H1 (cell line): ENCODE measurements at regions not wholly inside any gene's neighbourhood (a gene's known extent, or its start where the extent isn't known, plus 50 kb on each side); places are given as distances from the start of the nearest gene placed in this dataset.

Experiments
- CTCF ChIA-PET: fragments of 300-600 bp; sonication (Branson Sonifier 250); formaldehyde crosslinking; loops from one replicate; lab custom pipeline; 2021; ENCODE audit not compliant: partially characterized antibody; lab: Charles Lee
- POLR2A ChIA-PET: fragments of 300-600 bp; sonication (Branson Sonifier 250); formaldehyde crosslinking; loops from one replicate; lab custom pipeline; 2021; ENCODE audit warnings: inconsistent platforms; ENCODE audit not compliant: partially characterized antibody; lab: Charles Lee
- DNase-seq, 2 experiments: peaks; one replicate each; pipeline versions ENCODE4 v3.0.0 to v3.0.0-alpha.2; 2010 to 2022; ENCODE audit warnings: low spot score in 2 of 2, low read depth in 1 of 2, mixed read lengths in 1 of 2
- FAIRE-seq: peaks from 2 replicates; lab custom pipeline; 2011; peaks lifted over from hg19 to GRCh38; lab: Jason Lieb, UNC
- H2AFZ ChIP-seq: 2 replicates; pipeline ENCODE4 v1.8.1; 2012; ENCODE audit warnings: low read length, inconsistent platforms
- H2AK5ac ChIP-seq: 2 replicates; pipeline ENCODE4 v1.6.1; 2013; ENCODE audit warnings: low read depth, low read length
- H2BK120ac ChIP-seq: replicated peaks from 2 replicates; pipeline ENCODE3; 2013; ENCODE audit warnings: low read depth, low read length, inconsistent platforms
- H2BK12ac ChIP-seq: 2 replicates; pipeline ENCODE4 v1.6.1; 2013; ENCODE audit warnings: low read depth, low read length
- H2BK15ac ChIP-seq: 2 replicates; pipeline ENCODE4 v1.6.1; 2013; ENCODE audit warnings: low read length
- H2BK20ac ChIP-seq: 2 replicates; pipeline ENCODE4 v1.6.1; 2013; ENCODE audit warnings: low read length
- H2BK5ac ChIP-seq: 2 replicates; pipeline ENCODE4 v1.6.1; 2013; ENCODE audit warnings: low read depth, low read length
- H3K14ac ChIP-seq: 2 replicates; pipeline ENCODE4 v1.6.1; 2013; ENCODE audit warnings: inconsistent platforms; ENCODE audit not compliant: insufficient read length
- H3K18ac ChIP-seq: 2 replicates; pipeline ENCODE4 v1.6.1; 2013; ENCODE audit warnings: low read length; ENCODE audit errors: extremely low read depth
- H3K23ac ChIP-seq: 2 replicates; pipeline ENCODE4 v1.6.1; 2013; ENCODE audit warnings: inconsistent platforms; ENCODE audit not compliant: insufficient read length
- H3K23me2 ChIP-seq: 2 replicates; pipeline ENCODE4 v1.6.1; 2013; ENCODE audit warnings: low read depth, low read length
- H3K27ac ChIP-seq: 2 replicates; pipeline ENCODE4 v1.6.1; 2011; ENCODE audit warnings: low read depth, low read length, inconsistent platforms
- H3K27me3 ChIP-seq, 4 experiments: replicated peaks in 1 of 4; 1 replicate in 1 of 4; 2 replicates in 3 of 4; pipeline versions ENCODE4 v1.6.1 to v1.8.1; 2011 to 2013; ENCODE audit warnings: low read length in 3 of 4, mild to moderate bottlenecking in 3 of 4, inconsistent platforms in 2 of 4, mixed read lengths in 2 of 4, moderate library complexity in 1 of 4; ENCODE audit not compliant: control insufficient read depth in 3 of 4, insufficient read depth in 3 of 4; ENCODE audit errors: extremely low read depth in 1 of 4
- H3K36me3 ChIP-seq, 4 experiments: 2 replicates each; pipeline versions ENCODE4 v1.6.1 to v1.8.1; 2011 to 2013; ENCODE audit warnings: mild to moderate bottlenecking in 4 of 4, low read length in 3 of 4, moderate library complexity in 2 of 4, control low read depth in 1 of 4, inconsistent platforms in 1 of 4; ENCODE audit not compliant: insufficient read depth in 4 of 4, control insufficient read depth in 2 of 4
- H3K4ac ChIP-seq: replicated peaks from 2 replicates; pipeline ENCODE3; 2013; ENCODE audit warnings: low read length, low read depth, mixed read lengths, inconsistent platforms; ENCODE audit not compliant: insufficient read length
- H3K4me1 ChIP-seq, 4 experiments: replicated peaks in 1 of 4; 1 replicate in 1 of 4; 2 replicates in 3 of 4; pipeline versions ENCODE4 v1.6.1 to v1.8.1; 2011 to 2013; ENCODE audit warnings: low read length in 3 of 4, inconsistent platforms in 2 of 4, mixed read lengths in 1 of 4; ENCODE audit not compliant: insufficient read depth in 4 of 4, control insufficient read depth in 3 of 4
- H3K4me2 ChIP-seq, 2 experiments: 2 replicates each; pipeline versions ENCODE4 v1.6.1 to v1.8.1; 2011 to 2013; ENCODE audit warnings: low read depth in 2 of 2, low read length in 2 of 2, control low read depth in 1 of 2, inconsistent platforms in 1 of 2, mild to moderate bottlenecking in 1 of 2; ENCODE audit not compliant: insufficient read depth in 1 of 2
- H3K4me3 ChIP-seq, 4 experiments: fragments of 200-600, 300-600 bp in 1 of 4; sonication (generic), shearing (Covaris generic), sonication (Bioruptor Twin) in 1 of 4; 2 replicates each; pipeline versions ENCODE4 v1.5.1 to v1.8.1; 2011 to 2016; ENCODE audit warnings: low read length in 4 of 4, low read depth in 3 of 4, control low read depth in 2 of 4, inconsistent platforms in 2 of 4, mild to moderate bottlenecking in 2 of 4, mixed read lengths in 1 of 4, moderate library complexity in 1 of 4; ENCODE audit not compliant: insufficient read depth in 2 of 4; ENCODE audit errors: extremely low read depth in 1 of 4
- H3K56ac ChIP-seq: replicated peaks from 2 replicates; pipeline ENCODE3; 2013; ENCODE audit warnings: low read depth, mild to moderate bottlenecking, mixed read lengths, low read length, inconsistent platforms; ENCODE audit not compliant: insufficient read length
- H3K79me1 ChIP-seq: 2 replicates; pipeline ENCODE4 v1.6.1; 2013; ENCODE audit warnings: low read depth, low read length, control low read depth
- H3K79me2 ChIP-seq, 2 experiments: 2 replicates each; pipeline versions ENCODE4 v1.6.1 to v1.8.1; 2012 to 2013; ENCODE audit warnings: low read length in 2 of 2, mild to moderate bottlenecking in 2 of 2, inconsistent platforms in 1 of 2; ENCODE audit not compliant: insufficient read depth in 2 of 2, control insufficient read depth in 1 of 2
- H3K9ac ChIP-seq, 4 experiments: replicated peaks in 1 of 4; 1 replicate in 1 of 4; 2 replicates in 3 of 4; pipeline versions ENCODE4 v1.6.1 to v1.8.1; 2011 to 2013; ENCODE audit warnings: low read depth in 3 of 4, low read length in 3 of 4, control low read depth in 2 of 4, mild to moderate bottlenecking in 2 of 4, moderate library complexity in 2 of 4, inconsistent platforms in 1 of 4; ENCODE audit errors: extremely low read depth in 1 of 4
- H3K9me3 ChIP-seq, 2 experiments: 2 replicates each; pipeline versions ENCODE4 v1.6.1 to v1.8.1; 2012 to 2013; ENCODE audit warnings: mild to moderate bottlenecking in 2 of 2, moderate library complexity in 2 of 2, control low read depth in 1 of 2, inconsistent platforms in 1 of 2, low read depth in 1 of 2, low read length in 1 of 2, mixed read lengths in 1 of 2; ENCODE audit not compliant: insufficient read depth in 2 of 2
- H4K20me1 ChIP-seq, 2 experiments: replicated peaks in 1 of 2; 2 replicates each; pipeline versions ENCODE3 to v1.8.1; 2011 to 2013; ENCODE audit warnings: inconsistent platforms in 2 of 2, low read length in 2 of 2, mild to moderate bottlenecking in 1 of 2; ENCODE audit not compliant: insufficient read depth in 2 of 2, control insufficient read depth in 1 of 2
- H4K5ac ChIP-seq: 2 replicates; pipeline ENCODE4 v1.6.1; 2013; ENCODE audit warnings: low read length, low read depth, mixed read lengths, inconsistent platforms; ENCODE audit not compliant: insufficient read length
- H4K8ac ChIP-seq: 2 replicates; pipeline ENCODE4 v1.8.0; 2013; ENCODE audit warnings: mild to moderate bottlenecking, moderate library complexity, low read length, inconsistent platforms; ENCODE audit not compliant: insufficient read depth; ENCODE audit errors: extremely low read depth
- H4K91ac ChIP-seq: replicated peaks from 2 replicates; pipeline ENCODE3; 2013; ENCODE audit warnings: low read length, mixed read lengths, inconsistent platforms; ENCODE audit not compliant: insufficient read length
- CHD1 ChIP-seq: IDR thresholded peaks from 2 replicates; pipeline ENCODE4 v1.6.1; 2012; ENCODE audit warnings: low read depth, low read length, improper control_type of control experiment
- WGBS, 2 experiments: shearing (Covaris generic) in 1 of 2; methylation state at CpG; one replicate each; pipeline versions ENCODE4 v1.1.6 to v1.1.7; 2013 to 2015; ENCODE audit warnings: low lambda C conversion rate in 2 of 2, mixed read lengths in 2 of 2, inconsistent platforms in 1 of 2, low coverage in 1 of 2, missing lambda C conversion rate in 1 of 2; ENCODE audit not compliant: insufficient replicate concordance in 2 of 2, insufficient coverage in 1 of 2, insufficient read length in 1 of 2; ENCODE audit errors: extremely low coverage in 1 of 2, missing lambda C conversion rate in 1 of 2; 5-methylcytosine and 5-hydroxymethylcytosine counted together

GRCh38 chr1:229065613-229066012 lies 205.3 kb upstream of the RAB4A start:
- Histone ChIP-seq H3K9ac (no peak overlapping the region), H3K56ac (no peak overlapping the region), H4K91ac (no peak overlapping the region), H2BK20ac (no peak overlapping the region), H3K4me3 (no peak overlapping the region), H3K14ac (no peak overlapping the region), H4K8ac (no peak overlapping the region; the same call in 1 of the 2 replicates), H2BK12ac (no peak overlapping the region), H3K23ac (no peak overlapping the region), H4K20me1 (no peaks in the 10 kb centered on the region), H2BK120ac (no peak overlapping the region), H2AK5ac (no peak overlapping the region), H3K27ac (no peak overlapping the region), H3K36me3 (no peaks in the 10 kb centered on the region), H3K23me2 (no peaks in the 10 kb centered on the region; the same call in 1 of the 2 replicates), H3K4ac (no peak overlapping the region), H3K27me3 (no peaks in the 10 kb centered on the region; a peak in 1 of 7 replicates), H4K5ac (no peak overlapping the region), H3K4me1 (peaks cover 0 to 6% (median 2%) of the 10 kb centered on the region in 4 experiments; a peak in 2 of 7 replicates), H3K9me3 (no peaks in the 10 kb centered on the region), H3K4me2 (no peak overlapping the region), H3K79me1 (no peaks in the 10 kb centered on the region), H3K18ac (no peak overlapping the region), H2AFZ (no peak overlapping the region), H2BK5ac (no peak overlapping the region), H3K79me2 (no peaks in the 10 kb centered on the region), H2BK15ac (no peak overlapping the region)
- no peak for FAIRE-seq
- POLR2A ChIA-PET, result no interaction called here
- CTCF ChIA-PET, result interaction anchor here (1.0 to 1.4 kb wide), 2 partner anchors 29 to 36 kb away, joined by 3 read pairs; no protein-coding TSS in a partner anchor
- WGBS, 2 experiments, result 93% methylated on average over 3 of the region's 3 CpGs; no CpG with 5 or more reads in 1 of the 2 experiments
- no peak for DNase-seq
- no peak for TF ChIP-seq CHD1
- TF ChIP-seq, all 59 proteins: peak for 0
